ENCODE measurements at regions not wholly inside any gene's neighbourhood (a gene's known extent, or its start where the extent isn't known, plus 50 kb on each side); places are given as distances from the start of the nearest gene placed in this dataset.

- in situ Hi-C loops (cut with HindIII; ENCODE audit: low pct_unique_long_range_greater_than_20kb, low sequenced_read_pairs), result no loop called here
- no TSS peak for BruUV-seq (replicated peaks)
- H3K4me3 ChIP-seq (ENCODE audit: low read depth in 2 of 2, low read length in 2 of 2), result no peak overlapping the region
- intact Hi-C loops (cut with micrococcal nuclease; ENCODE audit: unreplicated experiment), result no loop called here
- no peak for TF ChIP-seq REST (IDR thresholded peaks at IDR 0.05; ENCODE audit: insufficient read depth in 1 of 2, low read depth in 2 of 2, low read length in 1 of 2)
- no peak for TF ChIP-seq SIN3A (IDR thresholded peaks at IDR 0.05; ENCODE audit: borderline replicate concordance, insufficient read depth, low read depth, low read length)
- TF ChIP-seq CTCF (IDR thresholded peaks at IDR 0.05), result no peak
- TF ChIP-seq POLR2AphosphoS5 (IDR thresholded peaks at IDR 0.05; ENCODE audit: low read depth, low read length), result no peak
- TF ChIP-seq TCF7L2 (IDR thresholded peaks at IDR 0.05; ENCODE audit: low read depth, low read length), result no peak
- no peak overlapping the region for H3K27ac ChIP-seq (ENCODE audit: low read length)
- H3K9me3 ChIP-seq (ENCODE audit: control insufficient read depth, insufficient read depth, low read depth, low read length), result no peaks in the 10 kb centered on the region
- no peak for DNase-seq (ENCODE audit: low read depth, low spot score)
- H3K4me1 ChIP-seq (ENCODE audit: control insufficient read depth, insufficient read depth, low read length), result no peaks in the 10 kb centered on the region
- H3K36me3 ChIP-seq (ENCODE audit: control insufficient read depth, insufficient read depth, low read length), result no peaks in the 10 kb centered on the region
- no peaks in the 10 kb centered on the region for H3K27me3 ChIP-seq (ENCODE audit: control insufficient read depth, insufficient read depth, low read length)
- ChIA-PET POLR2A (no interaction called here), CTCF (no interaction called here)
- no peak for ATAC-seq
These were observed 393.4 kb downstream of the NFIB start for GRCh38 chr9:13920557-13920956.

- intact Hi-C loops (cut with micrococcal nuclease; ENCODE audit: unreplicated experiment) (no loop called here), in situ Hi-C loops (cut with HindIII; ENCODE audit: low pct_unique_long_range_greater_than_20kb, low sequenced_read_pairs) (no loop called here)
- Histone ChIP-seq H3K36me3 (ENCODE audit: control insufficient read depth, insufficient read depth, low read length) (no peaks in the 10 kb centered on the region), H3K27ac (ENCODE audit: low read length) (no peak overlapping the region), H3K4me3 (ENCODE audit: low read depth in 2 of 2, low read length in 2 of 2) (no peak overlapping the region), H3K9me3 (ENCODE audit: control insufficient read depth, insufficient read depth, low read depth, low read length) (no peaks in the 10 kb centered on the region), H3K4me1 (ENCODE audit: control insufficient read depth, insufficient read depth, low read length) (no peaks in the 10 kb centered on the region), H3K27me3 (ENCODE audit: control insufficient read depth, insufficient read depth, low read length) (no peaks in the 10 kb centered on the region)
- TF ChIP-seq REST (IDR thresholded peaks at IDR 0.05; ENCODE audit: insufficient read depth in 1 of 2, low read depth in 2 of 2, low read length in 1 of 2) (no peak), TCF7L2 (IDR thresholded peaks at IDR 0.05; ENCODE audit: low read depth, low read length) (no peak), CTCF (IDR thresholded peaks at IDR 0.05) (no peak), SIN3A (IDR thresholded peaks at IDR 0.05; ENCODE audit: borderline replicate concordance, insufficient read depth, low read depth, low read length) (no peak), POLR2AphosphoS5 (IDR thresholded peaks at IDR 0.05; ENCODE audit: low read depth, low read length) (no peak)
- no peak for ATAC-seq
- DNase-seq (ENCODE audit: low read depth, low spot score), result no peak
- ChIA-PET CTCF (no interaction called here), POLR2A (no interaction called here)
- no TSS peak for BruUV-seq (replicated peaks)
These were observed 394.5 kb downstream of the NFIB start for GRCh38 chr9:13919401-13919800.
